ENCODE measurements at regions not wholly inside any gene's neighbourhood (a gene's known extent, or its start where the extent isn't known, plus 50 kb on each side); places are given as distances from the start of the nearest gene placed in this dataset.

- TF ChIP-seq CTCF (IDR thresholded peaks at IDR 0.05; ENCODE audit: low read depth, low read length), result no peak
- no peaks in the 10 kb centered on the region for H3K9me3 ChIP-seq (ENCODE audit: severe bottlenecking)
- H3K27me3 ChIP-seq (ENCODE audit: insufficient read depth, low read depth, severe bottlenecking), result no peaks in the 10 kb centered on the region
- no peak for DNase-seq
- H3K27ac ChIP-seq, result no peak overlapping the region
- no peaks in the 10 kb centered on the region for H3K36me3 ChIP-seq
- no peak overlapping the region for H3K4me3 ChIP-seq (ENCODE audit: low read depth, low read length)
Measured at GRCh38 chr1:182173808-182174512, 112.4 kb upstream of the ZNF648 start.

- Histone ChIP-seq H3K36me3 (no peaks in the 10 kb centered on the region), H3K27me3 (ENCODE audit: insufficient read depth, low read depth, severe bottlenecking) (no peaks in the 10 kb centered on the region), H3K4me3 (ENCODE audit: low read depth, low read length) (no peak overlapping the region), H3K27ac (no peak overlapping the region), H3K9me3 (ENCODE audit: severe bottlenecking) (no peaks in the 10 kb centered on the region)
- no peak for TF ChIP-seq CTCF (IDR thresholded peaks at IDR 0.05; ENCODE audit: low read depth, low read length)
- DNase-seq, result no peak
Measured at GRCh38 chr1:182172699-182173098, 111.2 kb upstream of the ZNF648 start.

- DNase-seq, result no peak
Measured at GRCh38 chr1:182170891-182171461, 109.5 kb upstream of the ZNF648 start.

GRCh38 chr1:182169203-182169602, 107.7 kb upstream of the ZNF648 start:
- Histone ChIP-seq H3K27ac (no peak overlapping the region), H3K4me3 (ENCODE audit: low read depth, low read length) (no peak overlapping the region), H3K27me3 (ENCODE audit: insufficient read depth, low read depth, severe bottlenecking) (no peaks in the 10 kb centered on the region), H3K9me3 (ENCODE audit: severe bottlenecking) (no peaks in the 10 kb centered on the region), H3K36me3 (no peaks in the 10 kb centered on the region)
- no peak for TF ChIP-seq CTCF (IDR thresholded peaks at IDR 0.05; ENCODE audit: low read depth, low read length)
- DNase-seq, result no peak

More at GRCh38 chr1:182170891-182171461, 109.5 kb upstream of the ZNF648 start:
- no peaks in the 10 kb centered on the region for H3K27me3 ChIP-seq (ENCODE audit: insufficient read depth, low read depth, severe bottlenecking)
- H3K36me3 ChIP-seq, result no peaks in the 10 kb centered on the region
- no peak overlapping the region for H3K27ac ChIP-seq
- H3K9me3 ChIP-seq (ENCODE audit: severe bottlenecking), result no peaks in the 10 kb centered on the region
- H3K4me3 ChIP-seq (ENCODE audit: low read depth, low read length), result no peak overlapping the region
- TF ChIP-seq CTCF (IDR thresholded peaks at IDR 0.05; ENCODE audit: low read depth, low read length), result no peak

GRCh38 chr1:182166750-182167149, 105.2 kb upstream of the ZNF648 start:
- Histone ChIP-seq H3K4me3 (ENCODE audit: low read depth, low read length) (no peak overlapping the region), H3K27ac (no peak overlapping the region), H3K36me3 (no peaks in the 10 kb centered on the region), H3K27me3 (ENCODE audit: insufficient read depth, low read depth, severe bottlenecking) (no peaks in the 10 kb centered on the region), H3K9me3 (ENCODE audit: severe bottlenecking) (no peaks in the 10 kb centered on the region)
- no peak for TF ChIP-seq CTCF (IDR thresholded peaks at IDR 0.05; ENCODE audit: low read depth, low read length)
- DNase-seq, result no peak
